B cell (primary cell): ENCODE measurements at regions not wholly inside any gene's neighbourhood (a gene's known extent, or its start where the extent isn't known, plus 50 kb on each side); places are given as distances from the start of the nearest gene placed in this dataset.

Source experiments
- ATAC-seq: fragments of 200-7000 bp; cut with Tn5 transposase; one replicate; pipeline ENCODE4 v1.10.0; 2021; ENCODE audit warnings: low read depth, mild to moderate bottlenecking, moderate number of reproducible peaks, moderate library complexity
- CTCF ChIA-PET: fragments of 350-600 bp; sonication (Branson Sonifier 250); formaldehyde crosslinking; loops from one replicate; lab custom pipeline; 2021; ENCODE audit warnings: antibody characterized with exemption, inconsistent platforms; lab: Charles Lee
- POLR2A ChIA-PET: fragments of 350-600 bp; sonication (Branson Sonifier 250); formaldehyde crosslinking; loops from one replicate; lab custom pipeline; 2021; ENCODE audit warnings: antibody characterized with exemption; lab: Charles Lee
- DNase-seq: peaks from one replicate; pipeline ENCODE4 v3.0.0; 2013
- H2AFZ ChIP-seq: 2 replicates; pipeline ENCODE4 v1.6.1; 2012; ENCODE audit warnings: mild to moderate bottlenecking, low read depth, low read length; ENCODE audit not compliant: insufficient read depth, poor library complexity, severe bottlenecking
- H3K27ac ChIP-seq, 2 donors: 1 replicate in 1 of 2; 2 replicates in 1 of 2; pipeline ENCODE4 v1.5.1; 2012 to 2013; ENCODE audit warnings: low read length in 2 of 2, mild to moderate bottlenecking in 2 of 2, moderate library complexity in 1 of 2
- H3K27me3 ChIP-seq, 4 experiments: fragments of 200-600 bp in 1 of 4; sonication (generic) in 1 of 4; replicated peaks in 1 of 4; 1 replicate in 2 of 4; 2 replicates in 2 of 4; pipeline versions ENCODE4 v1.6.1 to v1.7.0; 2013 to 2016; ENCODE audit warnings: low read length in 3 of 4, mild to moderate bottlenecking in 2 of 4, mixed read lengths in 1 of 4, moderate library complexity in 1 of 4; ENCODE audit not compliant: insufficient read depth in 4 of 4, control insufficient read depth in 3 of 4; ENCODE audit errors: control extremely low read depth in 1 of 4
- H3K36me3 ChIP-seq, 2 experiments: replicated peaks in 1 of 2; 1 replicate in 1 of 2; 2 replicates in 1 of 2; pipeline versions ENCODE4 v1.6.1 to v1.7.1; 2013; ENCODE audit warnings: low read length in 1 of 2; ENCODE audit not compliant: insufficient read depth in 2 of 2, control insufficient read depth in 1 of 2; ENCODE audit errors: control extremely low read depth in 1 of 2, extremely low read depth in 1 of 2
- H3K4me1 ChIP-seq, 2 donors: fragments of 200-600 bp in 1 of 2; sonication (generic) in 1 of 2; 1 replicate in 1 of 2; 2 replicates in 1 of 2; pipeline versions ENCODE4 v1.5.1 to v1.6.1; 2013 to 2017; ENCODE audit warnings: low read length in 2 of 2; ENCODE audit not compliant: control insufficient read depth in 2 of 2, insufficient read depth in 2 of 2
- H3K4me2 ChIP-seq: replicated peaks from 2 replicates; pipeline ENCODE3; 2012; ENCODE audit warnings: mild to moderate bottlenecking, low read depth, low read length; ENCODE audit not compliant: poor library complexity, severe bottlenecking
- H3K4me3 ChIP-seq, 5 experiments: fragments of 200-600 bp in 1 of 5; sonication (generic) in 1 of 5; 1 replicate in 3 of 5; 2 replicates in 2 of 5; pipeline versions ENCODE4 v1.5.1 to v1.7.0; 2011 to 2016; ENCODE audit warnings: low read length in 4 of 5, mild to moderate bottlenecking in 4 of 5, low read depth in 2 of 5, control low read depth in 1 of 5, moderate library complexity in 1 of 5; ENCODE audit not compliant: insufficient read depth in 1 of 5; ENCODE audit errors: control extremely low read depth in 1 of 5, extremely low read depth in 1 of 5
- H3K79me2 ChIP-seq: fragments of 200-600 bp; sonication (generic); one replicate; pipeline ENCODE4 v1.6.0; 2016; ENCODE audit warnings: low read length; ENCODE audit not compliant: control insufficient read depth, insufficient read depth
- H3K9ac ChIP-seq: fragments of 200-600 bp; sonication (generic); 2 replicates; pipeline ENCODE4 v1.6.1; 2017; ENCODE audit warnings: mild to moderate bottlenecking, low read length, moderate library complexity
- H3K9me3 ChIP-seq, 3 donors: one replicate each; pipeline versions ENCODE4 v1.6.1 to v1.7.1; 2013; ENCODE audit warnings: low read length in 2 of 3; ENCODE audit not compliant: control insufficient read depth in 2 of 3, insufficient read depth in 1 of 3; ENCODE audit errors: control extremely low read depth in 1 of 3
- H4K20me1 ChIP-seq: 2 replicates; pipeline ENCODE4 v1.6.0; 2012; ENCODE audit warnings: mild to moderate bottlenecking, low read length; ENCODE audit not compliant: insufficient read depth, control insufficient read depth, poor library complexity, severe bottlenecking
- H3K27ac Mint-ChIP-seq: one replicate; pipeline ENCODE4 v1.8.0; 2021; ENCODE audit warnings: mixed read lengths
- H3K27me3 Mint-ChIP-seq: one replicate; pipeline ENCODE4 v1.8.0; 2021; ENCODE audit warnings: mixed read lengths
- H3K4me1 Mint-ChIP-seq: one replicate; pipeline ENCODE4 v1.8.0; 2021; ENCODE audit warnings: mixed read lengths
- H3K4me3 Mint-ChIP-seq: one replicate; pipeline ENCODE4 v1.8.0; 2021; ENCODE audit warnings: mixed read lengths
- H3K9me3 Mint-ChIP-seq: one replicate; pipeline ENCODE4 v1.8.0; 2022; ENCODE audit warnings: mixed read lengths; ENCODE audit not compliant: insufficient read depth
- CTCF ChIP-seq: fragments of 200-600 bp; IDR thresholded peaks from one replicate; pipeline ENCODE4 v1.8.0; 2022; ENCODE audit warnings: antibody characterized with exemption, mild to moderate bottlenecking
- EZH2 ChIP-seq: IDR thresholded peaks from 2 replicates; pipeline ENCODE4 v1.6.1; 2012; ENCODE audit warnings: borderline replicate concordance, low read depth, mild to moderate bottlenecking, moderate library complexity, low read length; ENCODE audit not compliant: insufficient read depth, poor library complexity, severe bottlenecking
- WGBS: methylation state at CpG from one replicate; pipeline ENCODE4 v1.1.5; 2013; ENCODE audit warnings: missing lambda C conversion rate; ENCODE audit not compliant: insufficient coverage; 5-methylcytosine and 5-hydroxymethylcytosine counted together
- intact Hi-C: fragments of 100-400 bp; cut with micrococcal nuclease; formaldehyde crosslinking; loops from one replicate; pipeline ENCODE4 v1.10.0; 2022

GRCh38 chr18:67692811-67693210 lies 176.3 kb upstream of the DSEL start:
- no peaks in the 10 kb centered on the region for H3K9me3 Mint-ChIP-seq
- no peak overlapping the region for H3K27ac Mint-ChIP-seq
- H4K20me1 ChIP-seq = no peaks in the 10 kb centered on the region
- no peaks in the 10 kb centered on the region for H3K4me1 Mint-ChIP-seq
- no peaks in the 10 kb centered on the region for H3K27me3 Mint-ChIP-seq
- H3K4me2 ChIP-seq = no peak overlapping the region
- H3K4me3 Mint-ChIP-seq = no peak overlapping the region
- no CpG with 5 or more reads among the region's 4 CpGs for WGBS
- peaks cover 0 to 6% (median 0%) of the 10 kb centered on the region in 3 donors for H3K9me3 ChIP-seq
- CTCF ChIA-PET = no interaction called here
- TF ChIP-seq EZH2 (no peak), CTCF (no peak)
- H3K27ac ChIP-seq = no peak overlapping the region
- H3K9ac ChIP-seq = no peak overlapping the region
- H3K27me3 ChIP-seq = no peaks in the 10 kb centered on the region
- H3K79me2 ChIP-seq = no peaks in the 10 kb centered on the region
- ATAC-seq (no peak), DNase-seq (no peak)
- H2AFZ ChIP-seq = no peak overlapping the region
- POLR2A ChIA-PET = no interaction called here
- H3K4me1 ChIP-seq = no peaks in the 10 kb centered on the region
- H3K4me3 ChIP-seq = no peak overlapping the region
- intact Hi-C loops = no loop called here
- H3K36me3 ChIP-seq = no peaks in the 10 kb centered on the region

GRCh38 chr18:67682516-67682915 lies 166.0 kb upstream of the DSEL start:
- Histone ChIP-seq H2AFZ (no peak overlapping the region), H3K9ac (no peak overlapping the region), H3K27me3 (no peaks in the 10 kb centered on the region), H3K9me3 (no peaks in the 10 kb centered on the region), H3K4me1 (no peaks in the 10 kb centered on the region), H3K36me3 (no peaks in the 10 kb centered on the region), H3K4me3 (no peak overlapping the region), H4K20me1 (no peaks in the 10 kb centered on the region), H3K4me2 (no peak overlapping the region), H3K79me2 (no peaks in the 10 kb centered on the region), H3K27ac (no peak overlapping the region)
- POLR2A ChIA-PET = no interaction called here
- TF ChIP-seq CTCF (no peak), EZH2 (no peak)
- Mint-ChIP-seq H3K4me1 (no peaks in the 10 kb centered on the region), H3K27me3 (no peaks in the 10 kb centered on the region), H3K4me3 (no peak overlapping the region), H3K9me3 (no peaks in the 10 kb centered on the region), H3K27ac (no peak overlapping the region)
- no CpG with 5 or more reads among the region's 1 CpG for WGBS
- ATAC-seq = no peak
- intact Hi-C loops = no loop called here
- CTCF ChIA-PET = no interaction called here
- DNase-seq = no peak
